Middle frontal gyrus (tissue), 1 donor: ENCODE measurements at regions not wholly inside any gene's neighbourhood (a gene's known extent, or its start where the extent isn't known, plus 50 kb on each side); places are given as distances from the start of the nearest gene placed in this dataset.

ENCODE experiments used
- DNase-seq: peaks from one replicate; pipeline ENCODE4 v3.0.0-alpha.2; 2015; ENCODE audit warnings: low spot score; ENCODE audit errors: extremely low spot score

GRCh38 chr15:69787791-69788190 lies 309.9 kb downstream of the TLE3 start:
- no peak for DNase-seq

GRCh38 chr15:69789648-69790393 lies 307.9 kb downstream of the TLE3 start:
- DNase-seq, result no peak

GRCh38 chr15:69790632-69791031 lies 307.1 kb downstream of the TLE3 start:
- DNase-seq, result no peak

GRCh38 chr15:69792823-69793222 lies 304.9 kb downstream of the TLE3 start:
- no peak for DNase-seq

GRCh38 chr15:69793431-69793780 lies 304.3 kb downstream of the TLE3 start:
- no peak for DNase-seq

- DNase-seq, result no peak
Observed at GRCh38 chr15:69793781-69794451, 303.8 kb downstream of the TLE3 start.

- DNase-seq, result no peak
Observed at GRCh38 chr15:69794645-69795469, 302.9 kb downstream of the TLE3 start.

- DNase-seq, result no peak
Observed at GRCh38 chr15:69795601-69796000, 302.1 kb downstream of the TLE3 start.

- no peak for DNase-seq
Observed at GRCh38 chr15:69797051-69797595, 300.6 kb downstream of the TLE3 start.

- DNase-seq, result no peak
Observed at GRCh38 chr15:69797615-69798014, 300.1 kb downstream of the TLE3 start.

GRCh38 chr15:69798481-69799250 lies 299.1 kb downstream of the TLE3 start:
- no peak for DNase-seq

GRCh38 chr15:69801144-69801543 lies 296.6 kb downstream of the TLE3 start:
- no peak for DNase-seq

GRCh38 chr15:69802432-69802831 lies 295.3 kb downstream of the TLE3 start:
- no peak for DNase-seq

- DNase-seq, result no peak
Observed at GRCh38 chr15:69804786-69805185, 292.9 kb downstream of the TLE3 start.

- DNase-seq, result no peak
Observed at GRCh38 chr15:69805248-69805953, 292.3 kb downstream of the TLE3 start.

- no peak for DNase-seq
Observed at GRCh38 chr15:69806287-69806915, 291.3 kb downstream of the TLE3 start.

- DNase-seq, result no peak
Observed at GRCh38 chr15:69807721-69808120, 290.0 kb downstream of the TLE3 start.

- no peak for DNase-seq
Observed at GRCh38 chr15:69808756-69809155, 289.0 kb downstream of the TLE3 start.

- DNase-seq, result no peak
Observed at GRCh38 chr15:69809421-69809820, 288.3 kb downstream of the TLE3 start.
